Right atrium auricular region (tissue), 2 donors: ENCODE measurements at regions not wholly inside any gene's neighbourhood (a gene's known extent, or its start where the extent isn't known, plus 50 kb on each side); places are given as distances from the start of the nearest gene placed in this dataset.

Experiments
- DNase-seq: peaks from one replicate; pipeline ENCODE4 v3.0.0-alpha.2; 2019; ENCODE audit warnings: low spot score
- H3K27ac ChIP-seq, 2 donors: fragments of 200-600 bp; sonication (generic); 1 replicate in 1 of 2; 2 replicates in 1 of 2; pipeline ENCODE4 v1.5.1; 2016 to 2019
- H3K27me3 ChIP-seq, 2 donors: fragments of 200-600 bp; sonication (generic); one replicate each; pipeline versions ENCODE4 v1.5.1 to v1.6.0; 2017 to 2019
- H3K36me3 ChIP-seq: fragments of 200-600 bp; sonication (generic); one replicate; pipeline ENCODE4 v1.5.1; 2016
- H3K4me1 ChIP-seq, 2 donors: fragments of 200-600 bp; sonication (generic); one replicate each; pipeline versions ENCODE4 v1.5.1 to v1.6.0; 2017 to 2019
- H3K4me3 ChIP-seq, 2 donors: fragments of 200-600 bp; sonication (generic); 1 replicate in 1 of 2; 2 replicates in 1 of 2; pipeline ENCODE4 v1.5.1; 2017 to 2019; ENCODE audit warnings: mild to moderate bottlenecking in 1 of 2, moderate library complexity in 1 of 2
- H3K9me3 ChIP-seq, 2 donors: fragments of 200-600 bp; sonication (generic); one replicate each; pipeline ENCODE4 v1.5.1; 2019
- CTCF ChIP-seq, 2 donors: fragments of 200-600 bp; sonication (generic); IDR thresholded peaks; one replicate each; pipeline ENCODE4 v1.5.1; 2019; ENCODE audit warnings: antibody characterized with exemption in 2 of 2

DNA sequence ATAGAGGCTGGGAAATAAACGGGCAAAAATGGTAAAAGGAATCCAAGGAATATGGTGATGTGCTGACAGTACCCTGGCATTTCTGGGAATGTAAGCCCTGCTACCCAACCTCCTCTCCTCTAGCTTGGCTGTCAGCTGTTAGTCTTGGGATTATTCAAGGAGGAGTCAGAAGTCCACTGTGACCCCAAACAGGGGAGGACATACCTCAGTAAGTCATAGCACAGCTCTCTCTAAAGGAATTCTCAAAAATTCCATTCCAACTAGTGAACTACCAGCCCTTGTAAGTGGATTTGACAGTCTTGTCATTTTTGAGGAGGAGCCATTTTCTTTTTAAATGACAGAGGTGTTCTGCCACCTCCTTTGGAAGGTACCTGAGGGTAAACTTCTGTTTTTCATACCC lies 207.5 kb downstream of the PDCD6IP start:
- H3K9me3 ChIP-seq, result no peaks in the 10 kb centered on the region
- H3K27me3 ChIP-seq, result no peaks in the 10 kb centered on the region
- no peak overlapping the region for H3K27ac ChIP-seq
- no peaks in the 10 kb centered on the region for H3K36me3 ChIP-seq
- H3K4me1 ChIP-seq, result no peaks in the 10 kb centered on the region
- H3K4me3 ChIP-seq, result no peak overlapping the region
- DNase-seq, result no peak
- TF ChIP-seq CTCF (IDR thresholded peaks at IDR 0.05), result no peak

DNA sequence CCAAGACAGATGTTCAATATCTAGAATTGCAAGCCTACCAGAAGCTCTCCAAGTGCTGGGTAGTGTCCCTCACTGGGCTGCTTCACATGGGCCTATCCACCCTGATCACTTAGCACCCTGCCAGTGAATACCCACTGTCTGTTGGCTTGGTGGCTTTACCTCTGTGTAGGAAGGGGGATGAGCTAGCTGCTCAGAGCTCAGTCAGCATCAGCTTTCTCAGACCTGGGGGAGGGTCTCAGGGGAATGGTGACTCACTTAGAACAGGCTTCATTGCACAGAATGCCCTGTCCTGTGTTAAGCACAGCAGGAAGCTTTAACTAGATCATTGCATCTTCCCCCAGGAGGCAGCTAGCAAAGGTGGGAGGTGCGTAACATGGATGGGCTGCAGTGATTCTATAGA lies 209.8 kb downstream of the PDCD6IP start:
- Histone ChIP-seq H3K27me3 (no peaks in the 10 kb centered on the region), H3K4me1 (no peaks in the 10 kb centered on the region), H3K9me3 (no peaks in the 10 kb centered on the region), H3K27ac (no peak overlapping the region), H3K36me3 (no peaks in the 10 kb centered on the region), H3K4me3 (no peak overlapping the region)
- no peak for TF ChIP-seq CTCF (IDR thresholded peaks at IDR 0.05)
- no peak for DNase-seq

DNA sequence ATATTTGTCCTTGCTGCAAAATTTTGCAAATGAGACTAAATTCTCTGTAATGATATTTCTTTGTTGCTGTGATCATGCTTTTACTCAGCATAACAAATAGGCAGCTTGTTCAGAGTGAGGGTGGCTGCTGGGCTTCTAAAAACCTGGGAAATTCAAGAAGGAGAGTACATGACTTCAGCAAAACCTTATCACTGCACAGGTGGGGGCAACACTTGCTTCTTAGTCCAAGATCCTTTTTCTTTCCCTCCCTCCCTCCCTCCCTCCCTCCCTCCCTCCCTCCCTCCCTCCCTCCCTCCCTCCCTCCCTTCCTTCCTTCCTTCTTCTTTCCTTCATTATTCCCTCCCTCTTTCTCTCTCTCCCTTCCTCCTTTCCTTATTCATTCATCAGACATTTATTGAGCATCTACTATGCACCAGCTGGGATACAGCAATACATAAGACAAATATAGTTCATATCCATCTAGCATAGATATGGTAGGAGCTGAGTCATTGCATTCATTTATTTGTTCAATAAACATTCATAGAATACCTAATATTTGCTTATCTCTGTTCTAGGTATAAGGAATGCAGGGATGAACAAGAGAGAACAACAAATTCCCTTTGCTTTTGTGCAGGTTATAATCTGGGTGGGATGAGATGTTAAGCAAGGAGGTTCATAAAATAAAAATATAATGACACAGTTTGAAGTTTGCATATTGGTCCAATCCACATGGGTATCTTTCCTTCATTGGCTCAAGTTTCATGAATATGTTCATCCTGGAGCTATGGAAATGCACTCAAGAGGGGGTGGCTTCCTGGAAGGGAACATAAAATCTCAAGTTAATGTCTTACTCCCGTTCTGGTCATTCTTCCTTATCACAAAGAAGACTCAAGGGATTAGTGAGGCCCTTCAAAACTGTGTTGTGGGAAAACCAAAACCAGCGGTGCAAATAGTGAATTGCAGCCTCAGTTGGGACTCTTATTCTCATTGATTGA lies 210.7 kb downstream of the PDCD6IP start:
- H3K4me3 ChIP-seq, result no peak overlapping the region
- H3K4me1 ChIP-seq, result no peaks in the 10 kb centered on the region
- no peaks in the 10 kb centered on the region for H3K36me3 ChIP-seq
- H3K27ac ChIP-seq, result no peak overlapping the region
- no peak for TF ChIP-seq CTCF (IDR thresholded peaks at IDR 0.05)
- no peaks in the 10 kb centered on the region for H3K27me3 ChIP-seq
- DNase-seq, result no peak
- H3K9me3 ChIP-seq, result no peaks in the 10 kb centered on the region

DNA sequence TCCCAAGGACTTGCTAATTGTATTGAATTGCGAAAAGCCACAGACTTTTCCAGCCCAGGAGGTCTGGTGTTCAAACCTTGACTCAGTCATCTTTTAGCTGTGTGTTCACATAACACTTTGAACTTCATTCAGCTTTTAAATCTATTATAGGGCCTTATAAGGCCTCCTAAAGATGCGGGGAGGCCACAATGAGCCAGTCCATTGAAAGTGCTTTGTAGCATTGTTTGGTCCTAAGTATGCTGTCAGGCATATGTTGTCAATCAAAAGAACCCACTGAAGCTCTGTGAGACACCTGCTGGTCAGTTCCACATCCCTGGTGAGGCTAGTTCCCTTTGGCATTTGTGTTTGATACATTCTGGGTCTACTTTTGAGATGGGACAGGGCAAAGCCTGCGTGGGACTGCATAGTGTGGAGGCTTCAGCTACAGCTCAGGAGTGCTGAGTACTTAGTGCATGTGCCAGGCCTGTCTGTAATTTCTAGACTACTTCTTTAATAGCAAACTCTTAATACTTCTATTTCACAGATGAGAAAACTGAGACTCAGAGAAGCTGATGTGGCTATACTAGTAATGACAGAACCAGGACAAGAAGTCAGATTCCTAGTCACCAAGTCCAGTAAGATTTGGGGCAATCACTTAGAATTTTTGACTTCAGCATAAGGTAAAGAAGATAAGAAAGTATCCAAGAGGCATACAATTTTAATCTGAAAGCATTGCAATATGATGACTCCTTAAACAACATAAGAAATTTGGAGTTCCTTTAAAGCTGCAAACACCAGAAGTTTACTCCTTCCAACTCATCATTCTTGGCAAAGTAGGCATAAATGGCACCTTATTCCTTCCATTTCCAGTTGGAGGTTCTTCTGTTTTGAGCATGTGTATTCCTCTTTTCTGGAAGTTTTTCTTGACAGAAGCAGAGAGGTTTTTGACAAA lies 213.0 kb downstream of the PDCD6IP start:
- TF ChIP-seq CTCF (IDR thresholded peaks at IDR 0.05), result no peak
- Histone ChIP-seq H3K27ac (no peak overlapping the region), H3K4me3 (no peak overlapping the region), H3K4me1 (no peaks in the 10 kb centered on the region), H3K27me3 (no peaks in the 10 kb centered on the region), H3K9me3 (no peaks in the 10 kb centered on the region), H3K36me3 (no peaks in the 10 kb centered on the region)
- no peak for DNase-seq

DNA sequence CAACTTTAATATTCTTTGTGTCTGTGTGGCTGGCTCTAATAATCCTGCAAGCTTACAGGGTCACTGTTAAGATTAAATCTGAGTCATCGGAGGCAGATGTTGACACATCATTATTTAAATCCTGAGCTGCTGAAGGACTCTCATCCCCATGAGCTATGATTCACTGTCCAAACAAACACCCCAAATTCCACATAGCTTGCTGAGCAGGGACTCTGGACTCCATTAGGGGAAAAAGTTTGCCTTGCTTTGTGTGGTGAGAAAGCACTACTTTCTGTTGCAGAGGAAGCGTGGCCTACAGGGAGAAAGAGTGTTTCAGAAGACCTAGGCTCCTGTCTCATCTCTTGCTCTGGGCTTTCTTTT lies 213.7 kb downstream of the PDCD6IP start:
- Histone ChIP-seq H3K27me3 (peaks cover 0 to 4% of the 10 kb centered on the region in 2 donors), H3K36me3 (no peaks in the 10 kb centered on the region), H3K4me1 (no peaks in the 10 kb centered on the region), H3K9me3 (no peaks in the 10 kb centered on the region), H3K27ac (no peak overlapping the region), H3K4me3 (no peak overlapping the region)
- DNase-seq, result no peak
- no peak for TF ChIP-seq CTCF (IDR thresholded peaks at IDR 0.05)
